GM18867 (cell line): ENCODE measurements at regions not wholly inside any gene's neighbourhood (a gene's known extent, or its start where the extent isn't known, plus 50 kb on each side); places are given as distances from the start of the nearest gene placed in this dataset.

Source experiments
- ATAC-seq: cut with Tn5 transposase; IDR thresholded peaks from one replicate; pipeline ENCODE4 v1.9.1; 2021; ENCODE audit warnings: mild to moderate bottlenecking, moderate library complexity; ENCODE audit not compliant: unreplicated experiment

DNA sequence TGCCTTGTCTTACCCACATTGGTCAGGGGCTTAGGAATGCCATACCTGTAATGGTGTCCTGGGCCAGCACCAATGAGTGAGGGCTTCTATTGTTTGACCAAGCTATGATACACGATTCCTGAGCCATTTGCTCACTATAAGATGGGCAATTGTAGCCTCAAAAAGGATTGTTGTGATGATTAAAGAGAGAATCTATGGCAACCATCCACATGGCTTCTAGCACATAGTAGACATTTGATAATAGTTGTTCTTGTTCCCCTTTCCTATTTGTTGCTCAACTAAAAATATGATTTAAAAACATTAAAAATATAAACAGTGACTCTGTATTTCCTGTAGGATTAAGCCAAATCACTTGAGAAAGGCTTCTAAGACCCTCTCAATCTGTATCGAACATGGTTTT is 366.1 kb downstream of the PCNX1 start:
- no peak for ATAC-seq

DNA sequence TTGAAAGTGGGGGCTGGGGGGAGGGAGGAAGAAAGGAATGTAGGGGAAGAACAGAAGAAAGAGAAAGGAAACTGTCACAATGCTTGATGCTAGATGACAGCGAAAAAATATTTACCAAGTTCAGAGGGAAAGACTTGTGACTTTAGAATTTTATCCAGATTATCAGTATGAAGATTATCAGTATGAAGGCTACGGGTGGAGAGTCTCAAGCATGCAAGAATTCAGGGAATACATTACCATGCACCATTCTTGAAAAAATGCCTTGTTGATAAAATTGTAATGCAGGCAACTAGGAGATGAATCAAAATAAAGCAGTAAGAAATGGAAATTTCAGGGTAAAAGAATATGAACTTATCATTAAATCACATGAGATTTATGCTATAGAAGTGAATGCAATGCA is 376.8 kb downstream of the PCNX1 start:
- ATAC-seq: no peak

DNA sequence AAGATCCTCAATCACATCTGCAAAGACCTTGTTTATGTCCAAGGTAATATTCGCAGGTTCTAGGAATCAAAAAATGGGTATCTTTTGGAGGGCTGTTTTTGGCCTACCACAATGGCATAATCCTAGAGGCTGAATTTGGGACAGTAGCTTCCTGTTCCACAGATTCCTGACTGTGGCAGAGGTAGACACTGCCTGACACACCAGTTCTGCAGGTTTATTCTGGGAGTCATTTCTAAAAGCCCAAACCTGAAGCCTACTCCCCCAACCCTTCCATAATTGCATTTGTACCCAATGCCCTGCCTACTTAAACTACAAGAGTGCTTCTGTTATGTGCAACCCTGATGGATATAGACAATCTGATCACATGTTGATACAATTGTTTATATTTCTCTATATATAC is 378.9 kb downstream of the PCNX1 start:
- ATAC-seq: no peak

DNA sequence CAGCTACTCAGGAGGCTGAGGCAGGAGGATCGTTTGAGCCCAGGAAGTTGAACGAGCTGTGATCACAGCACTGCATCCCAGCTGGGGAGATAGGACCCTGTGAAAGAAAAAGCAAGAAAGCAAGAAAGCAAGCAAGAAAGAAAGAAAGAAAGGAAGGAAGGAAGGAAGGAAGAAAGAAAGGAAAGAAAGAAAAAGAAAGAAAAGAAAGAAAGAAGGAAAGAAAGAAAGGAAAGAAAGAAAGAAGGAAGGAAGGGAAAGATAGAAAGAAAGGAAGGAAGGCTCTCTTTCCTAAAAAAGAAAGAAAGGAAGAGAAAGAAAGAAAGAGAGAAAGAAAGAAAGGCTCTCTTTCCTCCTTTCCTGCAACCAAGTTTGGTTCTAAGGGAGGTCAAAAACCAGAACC is 380.3 kb downstream of the PCNX1 start:
- ATAC-seq: no peak

DNA sequence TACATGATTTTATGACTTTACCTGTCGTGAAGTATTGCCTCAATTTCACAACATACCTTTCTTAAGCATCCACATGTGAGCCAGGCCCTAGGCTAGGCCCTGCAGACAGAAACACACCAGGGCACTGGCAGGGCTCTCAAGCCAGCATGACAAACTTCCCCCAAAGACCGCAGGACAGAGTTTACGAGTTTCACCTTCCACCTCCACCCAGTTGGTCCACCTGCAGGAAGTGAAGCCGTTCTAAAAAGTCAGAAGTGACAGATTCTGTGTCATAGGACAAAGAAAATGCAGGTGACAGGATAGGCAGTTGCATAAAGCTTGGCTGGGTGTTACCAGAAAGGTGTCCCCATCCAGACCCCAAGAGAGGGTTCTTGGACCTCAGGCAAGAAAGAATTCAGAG is 382.3 kb downstream of the PCNX1 start:
- ATAC-seq: peak; percentile 89

DNA sequence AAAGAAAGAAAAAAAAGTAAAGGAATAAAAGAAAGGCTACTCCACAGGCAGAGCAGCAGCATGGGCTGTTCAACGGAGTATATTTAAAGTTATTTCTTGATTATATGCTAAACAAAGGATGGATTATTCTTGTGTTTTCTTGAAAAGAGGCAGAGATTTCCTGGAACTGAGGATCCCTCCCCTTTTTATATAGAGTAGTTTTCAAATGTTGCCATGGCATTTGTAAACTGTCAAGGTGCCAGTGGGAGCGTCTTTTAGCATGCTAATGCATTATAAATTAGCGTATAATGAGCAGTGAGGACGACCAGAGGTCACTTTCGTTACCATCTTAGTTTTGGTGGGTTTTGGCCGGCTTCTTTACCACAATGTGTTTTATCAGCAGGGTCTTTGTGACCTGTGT is 383.0 kb downstream of the PCNX1 start:
- ATAC-seq: no peak

DNA sequence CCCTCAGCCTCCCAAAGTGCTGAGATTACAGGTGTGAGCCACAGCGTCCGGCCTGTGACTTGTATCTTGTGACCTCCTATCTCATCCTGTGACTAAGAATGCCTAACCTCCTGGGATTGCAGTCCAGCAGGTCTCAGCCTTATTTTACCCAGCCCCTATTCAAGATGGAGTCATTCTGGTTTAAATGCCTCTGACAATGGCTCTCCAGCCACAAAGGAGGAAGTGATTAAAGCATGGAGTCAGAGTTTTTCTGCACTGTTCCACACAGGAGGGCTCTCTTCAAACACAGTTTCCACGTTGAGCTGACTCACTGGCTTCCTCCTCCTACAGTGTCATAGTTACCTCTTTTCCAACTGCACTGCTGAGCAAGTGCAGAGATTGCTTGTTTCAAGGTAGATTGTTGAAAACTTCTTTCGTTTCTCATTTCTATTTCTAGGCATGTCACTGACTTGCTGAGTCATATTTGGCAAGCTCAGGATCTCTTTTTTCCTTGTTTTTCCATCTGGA is 383.8 kb downstream of the PCNX1 start:
- ATAC-seq: no peak

DNA sequence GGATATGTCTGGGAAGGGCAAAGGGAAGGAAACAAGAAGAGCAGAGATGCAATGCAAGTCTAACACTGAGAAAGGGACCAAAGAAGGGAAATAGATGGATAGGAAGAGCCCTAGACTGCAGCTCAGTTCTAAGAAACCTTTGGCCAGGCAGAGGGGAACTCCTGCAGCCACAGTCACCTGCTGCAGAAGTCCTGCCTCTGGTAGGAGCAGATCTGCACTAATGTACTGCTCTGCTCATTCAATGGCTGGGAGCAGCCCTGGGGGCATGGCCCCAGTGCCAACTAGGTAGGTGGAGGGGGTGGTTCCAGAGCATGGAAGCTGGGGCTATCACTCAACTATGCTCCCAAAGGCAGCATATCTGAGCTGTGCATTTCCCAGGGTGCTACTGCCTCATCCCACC is 388.9 kb downstream of the PCNX1 start:
- no peak for ATAC-seq

DNA sequence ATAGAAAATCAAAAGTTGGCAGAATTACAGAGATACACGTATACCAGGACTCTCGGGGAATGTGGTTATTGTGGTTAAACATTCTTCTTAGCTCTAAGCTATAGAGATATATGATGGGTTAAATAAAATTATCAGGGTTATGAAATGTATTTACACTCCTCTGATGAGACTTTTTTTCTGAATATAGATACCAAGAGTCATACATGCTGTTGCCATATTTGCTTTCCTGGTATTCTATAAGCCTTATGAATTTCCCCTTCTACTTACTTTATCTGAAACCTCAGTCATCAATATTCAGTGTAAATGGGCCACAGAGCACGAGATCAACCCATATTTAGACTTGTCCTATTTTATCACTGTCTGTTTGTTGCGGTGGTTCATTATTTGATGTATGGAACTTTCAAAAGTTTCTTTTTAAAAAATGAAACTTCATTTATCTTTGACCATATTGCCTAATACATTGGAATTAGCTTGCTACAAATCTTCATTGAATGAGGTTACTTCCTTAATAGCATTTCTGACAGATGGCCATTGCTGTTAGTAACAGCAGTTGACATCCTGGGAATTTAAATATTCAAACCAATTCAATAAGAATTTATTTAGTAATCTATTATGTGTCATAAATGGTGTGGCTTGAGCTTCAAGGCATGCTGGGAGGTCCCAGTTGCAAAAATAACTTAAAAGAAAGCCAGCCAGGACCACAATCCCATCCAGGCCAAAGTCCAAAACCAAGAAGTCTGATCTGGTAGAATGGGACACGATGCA is 393.5 kb downstream of the PCNX1 start:
- ATAC-seq: no peak

DNA sequence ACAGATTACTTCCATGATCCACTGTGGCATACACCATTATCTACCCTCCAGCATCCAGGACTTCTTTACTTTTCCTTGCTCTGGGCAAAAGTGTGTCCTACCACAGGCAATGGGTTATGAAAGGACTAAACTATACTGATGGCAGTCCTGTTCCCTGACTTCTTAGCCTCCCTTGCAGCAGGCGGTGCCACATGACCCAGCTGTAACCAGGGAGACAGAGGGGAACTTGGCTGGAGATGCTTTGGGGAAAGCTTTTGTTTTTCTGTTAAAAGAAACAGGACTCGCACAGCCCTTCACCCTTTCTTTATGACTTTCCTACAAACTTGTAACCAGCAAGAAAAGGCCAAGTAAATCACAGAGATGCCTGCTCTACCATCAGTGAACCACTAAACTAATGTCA is 394.4 kb downstream of the PCNX1 start:
- ATAC-seq: no peak

DNA sequence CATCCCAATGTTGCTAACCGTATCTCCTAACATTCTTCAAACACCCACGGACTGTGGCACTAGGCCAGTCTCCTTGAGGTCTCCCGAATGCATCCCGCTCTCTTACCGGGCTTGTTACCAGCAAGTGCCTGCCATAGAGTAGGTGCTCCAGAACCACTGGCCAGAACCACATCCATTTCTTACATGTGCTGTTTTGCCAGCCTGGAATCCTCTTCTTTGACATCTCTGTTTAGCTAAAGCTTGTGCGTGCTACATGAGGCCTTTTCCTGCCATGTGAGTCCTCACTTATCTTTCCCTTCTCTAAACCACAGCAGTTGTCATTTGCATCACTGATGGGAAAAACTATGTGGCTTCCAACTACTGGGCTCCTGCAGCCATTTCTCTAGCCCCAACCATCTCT is 397.4 kb downstream of the PCNX1 start:
- ATAC-seq: no peak

DNA sequence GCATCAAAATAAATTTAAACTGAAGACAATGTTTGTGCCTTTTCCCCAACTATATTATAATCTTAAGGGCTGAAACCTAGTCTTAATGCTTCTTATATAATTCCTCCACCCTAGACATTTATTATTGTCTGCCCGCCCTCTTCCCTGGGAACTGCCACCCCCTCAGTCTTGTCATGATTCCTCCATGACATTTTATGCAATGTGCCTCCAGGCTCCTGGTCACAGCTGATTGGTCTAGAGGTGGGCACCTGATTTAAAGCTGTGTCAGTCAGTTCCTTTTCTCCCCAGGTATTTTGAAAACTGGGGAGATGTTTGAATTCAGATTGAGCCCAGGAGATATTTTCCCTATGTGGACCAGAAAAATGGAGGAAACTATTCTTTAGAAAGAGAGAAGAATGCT is 401.4 kb downstream of the PCNX1 start:
- no peak for ATAC-seq

DNA sequence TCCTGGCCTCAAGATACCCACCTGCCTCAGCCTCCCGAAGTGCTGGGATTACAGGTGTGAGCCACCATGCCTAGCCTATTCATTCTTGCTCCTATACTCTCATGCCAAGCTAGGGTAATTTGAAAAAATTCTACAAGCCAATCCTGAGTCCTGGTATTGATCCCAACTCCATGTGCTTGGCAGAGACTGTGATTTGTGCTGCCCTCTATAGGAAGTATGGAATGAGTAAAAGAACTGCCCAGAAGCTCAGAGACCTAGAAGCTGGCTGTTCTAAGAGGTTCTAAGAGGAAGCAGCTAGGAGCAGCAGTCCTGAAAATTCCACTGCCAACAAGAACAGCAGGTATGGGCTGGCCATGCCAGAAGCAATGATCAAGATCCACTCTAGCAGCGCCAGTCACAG is 402.5 kb downstream of the PCNX1 start:
- ATAC-seq: no peak

DNA sequence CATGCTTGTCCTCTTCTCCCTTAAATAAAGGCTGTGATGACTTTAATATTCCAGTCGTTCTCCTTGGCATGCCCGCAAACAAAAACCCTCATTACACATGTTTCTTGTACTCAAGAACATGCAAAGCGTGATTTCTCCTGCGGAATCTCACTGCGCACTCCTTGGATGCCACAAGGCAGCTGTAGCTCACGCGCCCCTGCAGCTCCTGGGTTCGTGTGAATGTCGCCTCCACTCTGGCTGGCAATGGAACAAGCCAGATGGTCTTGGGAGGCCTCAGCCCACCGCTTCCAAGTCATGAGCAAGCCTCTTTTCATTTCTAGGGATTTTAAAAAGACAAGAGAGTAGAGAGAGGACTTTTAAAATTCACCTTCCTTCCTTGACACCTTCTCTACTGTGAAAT is 403.8 kb downstream of the PCNX1 start:
- ATAC-seq: no peak

DNA sequence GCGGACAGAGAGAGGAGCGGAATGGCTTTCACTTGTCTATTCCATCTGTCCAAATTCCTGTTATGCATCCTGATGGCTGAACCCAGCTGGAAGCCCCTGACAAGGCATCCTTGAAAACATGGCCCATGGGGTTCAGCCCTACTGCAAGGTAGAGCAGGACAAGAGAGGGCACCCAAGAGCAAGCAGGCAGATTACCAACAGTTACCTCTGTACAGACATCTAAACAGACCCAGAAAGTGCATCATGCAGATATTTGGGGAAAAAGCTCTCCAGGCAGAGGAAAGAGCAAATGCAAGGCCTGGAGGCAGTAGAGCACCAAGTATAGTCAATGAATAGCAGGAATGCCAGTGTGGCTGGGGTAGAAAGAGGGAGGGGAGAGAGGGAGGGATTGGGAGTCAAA is 407.5 kb downstream of the PCNX1 start:
- ATAC-seq: no peak

DNA sequence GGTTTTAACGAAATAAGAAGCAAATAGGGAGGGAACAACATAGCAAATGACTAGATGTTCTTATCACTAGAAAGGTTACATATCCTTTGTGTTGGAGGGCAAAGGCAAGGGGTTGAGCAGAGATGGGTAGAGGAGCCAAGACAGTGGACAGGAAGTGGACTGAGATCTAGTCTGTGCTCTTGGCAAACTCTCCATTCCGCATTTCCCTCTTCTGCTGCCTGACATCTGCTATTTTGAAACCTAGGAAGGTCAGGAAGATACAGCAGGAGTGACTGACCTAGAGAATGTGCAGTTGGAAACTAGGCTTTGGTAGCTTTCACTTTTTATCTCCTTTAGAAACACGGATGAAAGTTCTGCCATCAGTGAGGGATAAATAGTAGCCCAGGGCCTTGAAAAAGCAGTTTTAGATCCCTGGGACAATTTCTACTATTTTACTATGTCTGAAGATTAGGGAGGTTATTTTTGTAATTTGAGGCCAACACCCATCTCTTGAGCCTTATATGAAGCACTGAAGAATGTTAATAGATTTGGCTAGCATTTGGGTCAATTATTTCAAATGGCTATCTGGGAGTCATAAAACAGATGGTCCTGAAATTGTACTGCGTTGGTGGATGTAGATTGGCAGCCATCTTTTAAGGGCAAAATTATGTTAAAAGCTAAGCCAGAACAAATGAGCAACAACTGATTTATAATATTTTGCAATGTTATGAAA is 410.3 kb downstream of the PCNX1 start:
- no peak for ATAC-seq

DNA sequence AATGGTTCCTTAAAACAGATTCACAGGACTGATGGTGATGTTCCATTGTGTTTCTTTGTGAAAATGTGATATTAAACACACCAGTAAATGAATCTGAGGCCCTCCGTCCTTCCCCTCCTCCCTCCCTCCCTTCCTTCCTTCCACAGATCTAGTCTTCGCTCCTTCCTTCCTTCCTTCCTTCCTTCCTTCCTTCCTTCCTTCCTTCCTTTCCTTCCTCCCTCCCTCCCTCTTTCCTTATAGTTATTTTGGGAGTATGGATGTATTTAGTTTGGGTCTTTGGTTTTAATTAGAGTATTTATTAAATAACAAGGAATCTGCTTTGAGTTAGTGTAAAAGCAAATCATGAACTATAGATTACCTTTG is 410.8 kb downstream of the PCNX1 start:
- ATAC-seq: no peak

DNA sequence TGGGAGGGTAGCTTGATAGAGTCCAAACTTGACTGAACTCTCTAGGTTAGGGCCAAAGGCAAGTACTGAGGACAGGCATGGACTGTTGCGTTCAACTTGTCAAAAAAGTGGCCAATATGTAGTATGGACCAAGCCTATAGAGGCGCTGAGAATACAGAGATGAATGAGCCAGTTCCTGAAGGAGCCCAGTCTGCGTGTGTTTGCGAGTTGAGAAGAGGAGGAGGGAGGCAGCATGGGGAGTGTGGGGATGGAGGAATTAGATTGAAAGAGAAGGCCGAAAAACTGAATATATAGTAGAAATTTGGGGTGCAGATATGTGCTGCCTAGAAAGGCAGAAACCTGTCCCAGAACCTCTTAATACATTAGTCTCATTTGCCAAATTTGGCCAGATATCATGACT is 412.4 kb downstream of the PCNX1 start:
- no peak for ATAC-seq

DNA sequence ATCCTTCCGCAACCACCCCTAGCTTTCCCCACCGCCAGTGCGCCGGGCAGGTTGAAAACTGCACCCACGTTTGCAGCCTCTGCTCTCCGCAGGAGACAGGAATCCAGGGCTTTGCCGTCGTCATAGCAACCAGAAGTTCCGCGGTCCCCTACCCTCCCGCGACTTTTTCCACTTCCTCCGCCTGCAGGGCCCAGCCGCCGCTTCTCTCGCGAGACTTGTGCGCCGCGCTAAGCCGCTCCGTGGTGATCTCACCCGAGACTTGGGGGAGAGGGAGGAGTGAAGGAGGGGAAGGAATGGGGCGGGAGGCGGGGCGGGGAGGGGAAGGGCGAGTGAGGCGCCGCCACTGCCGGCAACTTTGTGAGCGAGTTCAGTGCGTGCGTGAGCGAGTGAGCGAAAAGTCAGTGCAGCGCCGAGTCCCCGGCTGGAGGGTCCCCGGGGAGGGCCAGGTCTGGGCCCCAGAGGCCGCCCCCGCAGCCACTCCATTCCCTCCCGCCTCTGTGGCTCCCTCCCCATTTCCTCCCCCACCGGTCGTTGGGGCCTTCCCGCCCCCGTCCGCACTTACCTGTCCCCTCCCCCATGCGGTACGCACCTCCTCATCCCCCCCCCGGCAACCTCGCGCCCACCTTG is 413.0 kb downstream of the PCNX1 start, which contains the start of gene SIPA1L1:
Gene SIPA1L1, plus strand, starts transcription at position 370 of the 627 bp plus-strand sequence.
- ATAC-seq: peak; percentile 81

DNA sequence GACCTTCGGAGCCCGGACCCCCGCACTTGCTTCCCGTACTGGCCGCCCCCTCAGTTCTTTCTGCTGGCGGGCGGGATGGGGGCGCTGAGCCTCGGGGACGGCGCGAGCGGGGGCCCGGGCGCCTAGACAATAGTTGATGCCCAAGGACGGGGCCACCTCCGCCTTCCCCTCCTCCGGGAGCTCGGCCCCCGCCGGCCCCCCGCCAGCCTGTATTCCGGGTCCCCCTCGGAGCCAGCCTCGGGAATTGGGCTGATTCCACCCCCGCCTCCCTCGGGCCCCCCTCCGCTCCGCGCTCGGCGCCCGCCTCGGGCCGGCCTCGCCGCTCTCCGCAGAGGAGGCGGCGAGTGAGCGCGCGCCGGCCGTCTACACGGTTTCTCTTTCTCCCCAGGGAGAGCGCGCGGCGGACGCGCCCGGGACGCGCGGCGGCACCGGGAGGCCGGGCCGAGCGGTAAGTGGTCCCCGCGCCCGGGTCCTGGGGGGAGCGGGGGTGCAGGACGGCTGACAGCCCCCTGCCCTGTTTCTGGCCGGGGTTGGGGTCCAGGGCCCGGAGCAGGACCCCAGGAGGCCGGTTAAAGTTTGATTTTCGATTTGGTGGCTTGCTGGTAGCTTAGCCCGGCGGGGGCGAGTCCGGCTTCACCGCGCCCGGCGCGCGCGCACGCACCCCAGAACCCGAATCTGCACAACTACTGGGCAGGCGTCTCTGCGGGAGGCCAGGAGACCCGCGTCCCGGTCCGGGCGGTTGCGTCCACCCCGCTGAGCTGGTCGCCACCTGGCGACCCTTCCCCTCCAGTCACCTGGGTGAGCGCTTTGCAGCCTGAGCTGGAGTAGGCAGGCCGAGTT is 413.7 kb downstream of the PCNX1 start:
- peak; percentile 37 for ATAC-seq
